ENCODE measurements at regions not wholly inside any gene's neighbourhood (a gene's known extent, or its start where the extent isn't known, plus 50 kb on each side); places are given as distances from the start of the nearest gene placed in this dataset.

DNA sequence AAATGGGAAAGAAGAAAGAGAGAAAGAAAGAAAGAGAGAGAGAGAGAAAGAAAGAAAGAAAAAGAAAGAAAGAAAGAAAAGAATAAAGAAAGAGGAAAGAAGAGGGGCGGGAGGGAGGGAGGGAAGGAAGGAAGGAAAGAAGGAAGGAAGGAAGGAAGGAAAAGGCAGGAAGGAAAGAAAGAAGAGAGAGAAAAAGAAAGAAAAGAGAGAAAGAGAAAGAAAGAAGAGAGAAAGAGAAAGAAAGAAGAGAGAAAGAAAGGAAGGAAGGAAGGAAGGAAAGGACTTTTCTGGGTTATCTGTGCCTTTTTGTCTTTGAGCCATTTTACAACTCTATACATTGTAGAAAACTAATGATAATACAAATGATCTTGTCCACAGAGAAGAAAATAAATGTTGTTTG is 136.6 kb upstream of the SMAD3 start:
- TF ChIP-seq, protein P1, sequence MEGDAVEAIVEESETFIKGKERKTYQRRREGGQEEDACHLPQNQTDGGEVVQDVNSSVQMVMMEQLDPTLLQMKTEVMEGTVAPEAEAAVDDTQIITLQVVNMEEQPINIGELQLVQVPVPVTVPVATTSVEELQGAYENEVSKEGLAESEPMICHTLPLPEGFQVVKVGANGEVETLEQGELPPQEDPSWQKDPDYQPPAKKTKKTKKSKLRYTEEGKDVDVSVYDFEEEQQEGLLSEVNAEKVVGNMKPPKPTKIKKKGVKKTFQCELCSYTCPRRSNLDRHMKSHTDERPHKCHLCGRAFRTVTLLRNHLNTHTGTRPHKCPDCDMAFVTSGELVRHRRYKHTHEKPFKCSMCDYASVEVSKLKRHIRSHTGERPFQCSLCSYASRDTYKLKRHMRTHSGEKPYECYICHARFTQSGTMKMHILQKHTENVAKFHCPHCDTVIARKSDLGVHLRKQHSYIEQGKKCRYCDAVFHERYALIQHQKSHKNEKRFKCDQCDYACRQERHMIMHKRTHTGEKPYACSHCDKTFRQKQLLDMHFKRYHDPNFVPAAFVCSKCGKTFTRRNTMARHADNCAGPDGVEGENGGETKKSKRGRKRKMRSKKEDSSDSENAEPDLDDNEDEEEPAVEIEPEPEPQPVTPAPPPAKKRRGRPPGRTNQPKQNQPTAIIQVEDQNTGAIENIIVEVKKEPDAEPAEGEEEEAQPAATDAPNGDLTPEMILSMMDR (IDR thresholded peaks at IDR 0.05) = no peak
- no peak for TF ChIP-seq POLR2A (IDR thresholded peaks at IDR 0.05)

Data from body of pancreas (tissue), 4 donors.